ENCODE measurements at regions not wholly inside any gene's neighbourhood (a gene's known extent, or its start where the extent isn't known, plus 50 kb on each side); places are given as distances from the start of the nearest gene placed in this dataset.

DNA sequence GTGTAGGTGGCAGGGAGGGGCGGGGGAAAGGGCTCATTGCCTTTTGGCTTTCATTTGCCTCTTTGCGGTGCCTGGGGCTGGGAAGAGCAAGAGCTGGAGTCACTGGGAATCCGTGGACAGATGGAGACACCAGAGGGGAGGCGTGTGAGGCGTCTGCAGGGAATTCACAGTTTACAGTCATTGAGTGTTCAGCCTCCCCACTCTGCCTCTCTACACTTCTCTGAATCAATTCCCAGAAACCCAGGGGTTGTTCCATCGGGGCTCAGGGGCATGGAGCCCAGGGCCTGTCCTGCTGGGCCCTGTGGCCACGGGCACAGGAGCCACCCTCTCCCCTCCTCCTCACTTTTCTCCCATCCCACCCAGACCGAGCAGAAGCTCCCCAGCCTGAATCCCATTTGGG lies 160.5 kb upstream of the NAV2 start:
- H3K4me3 ChIP-seq (replicated peaks in 1 of 2; ENCODE audit: low read depth in 2 of 2, low read length in 2 of 2), result no peak overlapping the region
- no peak for DNase-seq (ENCODE audit: low read depth in 2 of 2)
- no peak for TF ChIP-seq CTCF (IDR thresholded peaks at IDR 0.05; ENCODE audit: low read depth, low read length)

GRCh38 chr11:19551457-19551856 lies 161.2 kb upstream of the NAV2 start:
- H3K4me3 ChIP-seq (replicated peaks in 1 of 2; ENCODE audit: low read depth in 2 of 2, low read length in 2 of 2), result no peak overlapping the region
- no peak for TF ChIP-seq CTCF (IDR thresholded peaks at IDR 0.05; ENCODE audit: low read depth, low read length)
- no peak for DNase-seq (ENCODE audit: low read depth in 2 of 2)

DNA sequence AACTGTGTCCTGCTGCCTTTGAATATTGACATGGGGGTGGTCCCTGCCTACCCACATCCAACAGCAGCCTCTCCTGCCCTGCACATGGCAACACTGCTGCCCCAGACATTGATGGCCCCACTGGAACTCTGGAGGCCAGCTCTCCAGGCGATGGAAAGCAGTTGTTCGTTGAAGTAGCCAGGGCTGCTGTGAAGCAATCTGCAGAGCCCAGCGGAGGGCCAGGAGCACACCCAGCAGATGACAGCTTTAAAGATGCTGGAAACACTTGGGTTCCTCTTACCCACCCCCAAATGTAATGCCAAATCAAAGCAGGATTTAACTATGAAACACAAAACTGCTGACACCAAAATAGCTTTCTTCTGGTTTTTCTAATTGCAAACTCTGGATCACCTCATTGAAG lies 165.6 kb upstream of the NAV2 start:
- DNase-seq (ENCODE audit: low read depth in 2 of 2), result no peak
- TF ChIP-seq CTCF (IDR thresholded peaks at IDR 0.05; ENCODE audit: low read depth, low read length), result no peak
- no peak overlapping the region for H3K4me3 ChIP-seq (replicated peaks in 1 of 2; ENCODE audit: low read depth in 2 of 2, low read length in 2 of 2)

GRCh38 chr11:19546325-19546724 lies 166.3 kb upstream of the NAV2 start:
- peak; percentile 18 to 65 for DNase-seq (ENCODE audit: low read depth in 2 of 2)
- H3K4me3 ChIP-seq (replicated peaks in 1 of 2; ENCODE audit: low read depth in 2 of 2, low read length in 2 of 2), result no peak overlapping the region
- no peak for TF ChIP-seq CTCF (IDR thresholded peaks at IDR 0.05; ENCODE audit: low read depth, low read length)

GRCh38 chr11:19541521-19542049 lies 171.1 kb upstream of the NAV2 start:
- no peak overlapping the region for H3K4me3 ChIP-seq (replicated peaks in 1 of 2; ENCODE audit: low read depth in 2 of 2, low read length in 2 of 2)
- no peak for TF ChIP-seq CTCF (IDR thresholded peaks at IDR 0.05; ENCODE audit: low read depth, low read length)
- DNase-seq (ENCODE audit: low read depth in 2 of 2), result no peak

DNA sequence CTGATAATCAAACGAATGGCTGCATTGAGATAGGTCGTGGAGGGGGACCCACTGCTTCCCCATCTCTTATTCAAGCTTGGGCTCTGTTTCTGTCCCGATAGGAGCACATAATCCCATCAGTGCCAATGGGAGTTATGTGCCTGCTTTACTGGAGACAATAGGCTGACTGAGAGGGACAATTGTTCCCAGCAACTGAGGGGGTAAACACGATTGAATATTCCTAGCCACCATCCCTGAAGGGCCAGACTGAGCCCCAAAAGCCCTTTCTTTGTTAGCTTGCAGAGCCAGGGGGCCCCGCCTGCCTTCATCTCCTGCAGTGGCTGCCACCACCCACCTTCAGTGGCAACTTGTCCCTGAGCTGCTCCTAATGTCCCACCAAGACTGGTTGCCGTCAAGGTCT lies 172.8 kb upstream of the NAV2 start:
- DNase-seq (ENCODE audit: low read depth in 2 of 2), result no peak
- no peak for TF ChIP-seq CTCF (IDR thresholded peaks at IDR 0.05; ENCODE audit: low read depth, low read length)
- H3K4me3 ChIP-seq (replicated peaks in 1 of 2; ENCODE audit: low read depth in 2 of 2, low read length in 2 of 2), result no peak overlapping the region

DNA sequence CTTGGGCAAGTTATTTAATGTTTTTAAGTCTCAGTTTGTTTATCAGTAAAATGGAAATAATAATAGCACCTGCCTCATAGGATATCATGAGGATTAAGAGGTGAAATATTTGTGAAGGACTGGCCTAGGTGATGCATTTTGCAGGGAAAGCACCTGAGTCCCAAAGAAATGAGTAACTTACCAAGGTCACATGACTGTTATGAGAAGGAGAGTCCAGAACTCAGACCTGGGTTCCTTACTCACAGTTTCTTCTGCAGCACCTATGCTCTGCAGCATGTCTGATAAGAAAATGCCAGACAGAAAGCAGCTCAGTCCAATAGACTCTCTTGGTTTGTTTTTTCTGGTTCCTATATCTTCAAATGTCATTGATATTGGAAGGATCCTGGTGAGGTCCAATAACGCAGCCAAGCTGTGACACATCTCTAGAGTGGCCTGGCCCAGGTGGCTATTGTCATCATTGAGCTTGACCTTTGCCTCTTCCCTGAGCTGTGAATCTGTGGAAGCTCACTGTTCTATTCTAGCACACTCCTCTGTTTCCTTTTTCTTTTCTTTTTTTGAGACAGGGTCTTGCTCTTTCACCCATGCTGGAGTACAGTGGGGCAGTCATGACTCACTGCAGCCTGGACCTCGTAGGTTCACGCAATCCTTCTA lies 174.7 kb upstream of the NAV2 start:
- H3K4me3 ChIP-seq (replicated peaks in 1 of 2; ENCODE audit: low read depth in 2 of 2, low read length in 2 of 2), result no peak overlapping the region
- DNase-seq (ENCODE audit: low read depth in 2 of 2), result no peak
- no peak for TF ChIP-seq CTCF (IDR thresholded peaks at IDR 0.05; ENCODE audit: low read depth, low read length)
